Urinary bladder (tissue), 3 donors: ENCODE measurements at regions not wholly inside any gene's neighbourhood (a gene's known extent, or its start where the extent isn't known, plus 50 kb on each side); places are given as distances from the start of the nearest gene placed in this dataset.
A peak's percentile ranks its signal among the peaks of the same experiment; 100 is the strongest.
"Not testable (repeated sequence)": the region's sequence is repeated elsewhere in the genome, so short reads cannot be mapped to it uniquely, and the experiment has no call there.

ENCODE experiments used
- DNase-seq: peaks from one replicate; pipeline ENCODE4 v3.0.0-alpha.2; 2015; ENCODE audit errors: extremely low spot score
- H3K27ac ChIP-seq: one replicate; pipeline ENCODE4 v1.5.1; 2013; ENCODE audit warnings: low read depth, mild to moderate bottlenecking, moderate library complexity
- H3K36me3 ChIP-seq: one replicate; pipeline ENCODE4 v1.6.1; 2013; ENCODE audit warnings: mild to moderate bottlenecking, moderate library complexity; ENCODE audit not compliant: insufficient read depth
- H3K4me1 ChIP-seq: one replicate; pipeline ENCODE4 v1.6.1; 2013; ENCODE audit warnings: mild to moderate bottlenecking, moderate library complexity; ENCODE audit not compliant: insufficient read depth
- H3K4me3 ChIP-seq: one replicate; pipeline ENCODE4 v1.5.1; 2013; ENCODE audit warnings: low read depth, low read length
- WGBS: extraction: QIAGEN DNeasy Blood & Tissue Kit; methylation state at CpG from one replicate; pipeline ENCODE4 v1.1.7; 2013; 5-methylcytosine and 5-hydroxymethylcytosine counted together
- donor health status: healthy with polysubstance abuse.
- donor health status: healthy.

DNA sequence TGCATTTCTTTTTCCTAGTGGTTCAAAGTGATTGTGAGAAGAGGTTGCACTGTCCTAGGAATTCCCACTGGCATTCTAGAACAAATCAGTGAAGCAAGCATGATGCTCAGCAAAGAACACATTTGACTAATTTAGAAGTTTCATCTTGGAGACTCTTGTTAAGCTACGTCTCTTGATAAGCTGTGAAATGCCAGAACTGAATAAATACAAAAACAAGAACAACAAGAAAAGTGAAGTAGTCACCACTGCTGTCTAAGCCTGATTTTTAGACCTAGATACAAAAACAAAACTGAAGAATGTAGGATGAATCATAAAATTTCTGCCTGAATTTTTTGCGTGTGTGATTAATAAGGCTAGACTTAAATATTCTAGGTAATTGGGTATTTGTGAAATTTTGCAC lies 1162.4 kb downstream of the TUSC7 start:
- no peaks in the 10 kb centered on the region for H3K36me3 ChIP-seq
- 83% methylated on average over 2 of the region's 2 CpGs for WGBS
- H3K27ac ChIP-seq = no peak overlapping the region
- no peak for DNase-seq
- H3K4me3 ChIP-seq = no peak overlapping the region
- H3K4me1 ChIP-seq = no peaks in the 10 kb centered on the region

DNA sequence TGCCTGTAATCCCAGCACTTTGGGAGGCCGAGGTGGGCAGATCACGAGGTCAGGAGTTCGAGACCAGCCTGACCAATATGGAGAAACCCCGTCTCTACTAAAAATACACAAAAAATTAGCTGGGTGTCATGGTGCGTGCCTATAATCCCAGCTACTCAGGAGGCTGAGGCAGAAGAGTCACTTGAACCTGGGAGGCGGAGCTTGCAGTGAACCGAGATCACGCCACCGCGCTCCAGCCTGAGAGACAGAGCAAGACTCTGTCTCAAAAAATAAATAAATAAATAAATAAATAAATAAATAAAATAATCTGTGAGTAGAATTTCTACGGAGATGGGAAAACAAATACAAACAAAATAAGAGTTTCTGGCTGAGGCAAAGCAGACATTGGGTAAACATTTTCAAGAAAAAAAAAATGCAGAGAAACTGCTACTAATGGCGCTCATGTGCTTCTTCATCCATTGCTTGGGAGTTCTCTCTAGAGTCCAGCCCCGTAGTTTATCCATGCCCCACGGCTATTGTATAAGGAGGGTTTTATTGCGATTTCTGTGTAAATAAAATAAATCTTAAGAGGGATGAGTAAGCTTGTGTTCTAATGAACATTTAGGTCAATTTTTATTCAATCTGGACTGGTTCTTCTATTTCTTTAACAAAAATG lies 1161.9 kb downstream of the IGSF11 start:
- H3K4me1 ChIP-seq, H3K36me3 ChIP-seq, H3K27ac ChIP-seq, DNase-seq, H3K4me3 ChIP-seq: not testable (repeated sequence)
- WGBS = 72% methylated on average over 15 of the region's 15 CpGs

DNA sequence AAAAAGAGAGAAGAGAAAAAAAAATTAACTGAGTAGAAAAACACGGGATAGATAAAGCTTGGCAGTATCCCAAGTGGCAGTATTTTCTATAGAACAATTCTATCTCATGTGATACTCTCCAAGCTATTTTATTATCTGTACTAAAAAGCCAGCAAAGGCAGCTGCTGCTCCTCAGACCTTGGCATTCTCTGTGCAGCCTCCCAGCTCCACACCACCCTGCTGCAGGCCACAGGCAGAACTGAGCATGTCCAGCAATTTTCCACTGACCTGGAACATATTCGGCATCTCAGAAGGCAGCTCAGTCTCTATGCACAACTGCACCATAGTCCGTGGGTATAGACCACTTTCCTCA lies 1161.4 kb downstream of the IGSF11 start:
- Histone ChIP-seq H3K4me1 (no peaks in the 10 kb centered on the region), H3K4me3 (no peak overlapping the region), H3K27ac (no peak overlapping the region), H3K36me3 (no peaks in the 10 kb centered on the region)
- WGBS = 20% methylated on average over 3 of the region's 3 CpGs
- peak; percentile 81 for DNase-seq

DNA sequence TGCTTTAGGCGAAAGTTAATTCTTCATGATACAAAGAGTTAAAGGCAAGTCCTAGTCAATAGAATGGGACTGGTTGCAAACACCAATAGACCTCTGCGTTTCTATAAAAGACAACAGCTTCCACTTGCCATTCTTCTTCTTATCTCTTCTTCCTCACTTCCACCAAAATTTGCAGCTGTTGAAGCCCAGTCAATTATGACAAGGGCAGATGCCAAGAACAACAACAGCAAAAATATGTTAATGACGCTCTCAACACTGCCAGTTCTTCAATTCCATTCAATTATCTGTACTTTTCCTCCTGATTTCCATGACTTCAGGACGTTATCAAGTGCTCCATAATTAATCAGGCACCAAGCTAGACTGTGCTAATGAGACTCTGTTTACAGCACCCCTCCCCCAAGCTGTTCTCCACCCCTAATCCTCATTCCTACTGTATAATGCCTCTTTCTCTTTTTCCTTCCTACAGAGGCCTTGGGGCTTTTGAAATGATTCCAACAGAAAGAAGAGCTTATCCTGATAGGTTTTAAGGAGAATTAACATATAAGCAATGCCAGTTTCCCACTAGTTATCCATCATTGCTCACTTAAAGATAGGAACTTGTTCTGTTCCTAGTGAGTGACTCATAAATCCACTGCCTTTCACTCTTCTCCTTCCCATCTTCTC lies 1160.5 kb downstream of the IGSF11 start:
- no peaks in the 10 kb centered on the region for H3K36me3 ChIP-seq
- WGBS = 72% methylated on average over 4 of the region's 4 CpGs
- H3K4me1 ChIP-seq = no peaks in the 10 kb centered on the region
- H3K27ac ChIP-seq = no peak overlapping the region
- DNase-seq = no peak
- no peak overlapping the region for H3K4me3 ChIP-seq

DNA sequence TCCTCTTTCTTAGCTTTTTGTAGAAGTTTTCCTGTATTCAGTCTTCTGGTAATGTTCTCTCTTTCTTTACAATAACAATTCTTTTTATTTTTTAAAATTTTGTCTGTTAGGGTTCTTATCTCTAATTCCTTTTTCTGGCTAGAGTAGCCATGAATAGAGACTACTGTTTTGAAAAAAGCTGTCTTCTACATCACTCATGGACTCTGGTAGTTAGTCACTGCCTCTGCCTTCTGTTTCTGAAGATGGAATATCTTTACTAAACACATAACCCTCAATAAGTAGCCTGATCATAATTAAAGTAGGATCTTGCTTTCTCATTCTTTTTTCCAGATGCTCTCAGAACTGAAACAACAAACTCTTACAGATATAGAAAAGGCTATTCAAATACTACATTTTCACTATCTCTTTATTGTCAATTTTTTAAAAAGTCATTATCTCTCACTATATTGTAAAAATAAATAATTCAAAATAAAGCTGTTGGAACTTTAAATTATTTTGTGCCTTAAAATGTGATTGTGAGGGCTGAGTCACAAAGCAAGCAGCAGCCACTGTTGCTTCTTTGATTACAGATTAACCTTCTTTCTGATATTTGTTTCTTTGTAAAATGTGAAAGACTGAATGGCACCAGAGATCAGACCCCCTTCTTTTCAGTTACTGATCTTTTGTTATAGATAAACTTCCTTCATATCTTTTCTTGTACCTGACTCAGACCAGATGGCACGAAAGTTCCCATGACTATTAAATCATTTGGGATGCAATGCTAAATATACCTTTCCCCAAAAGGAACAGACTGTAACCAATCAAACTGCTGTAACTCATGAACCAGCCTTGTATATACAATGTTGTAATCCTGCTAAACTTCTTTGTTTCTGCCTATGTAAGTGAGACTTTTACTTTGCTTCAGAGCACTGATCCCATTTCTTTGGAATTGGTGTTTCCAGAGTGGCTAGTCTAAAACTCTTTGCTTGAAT lies 1159.5 kb downstream of the IGSF11 start:
- no peak overlapping the region for H3K4me3 ChIP-seq
- WGBS = 87% methylated on average over 1 of the region's 1 CpG
- no peaks in the 10 kb centered on the region for H3K4me1 ChIP-seq
- no peak overlapping the region for H3K27ac ChIP-seq
- H3K36me3 ChIP-seq = no peaks in the 10 kb centered on the region
- DNase-seq = no peak

DNA sequence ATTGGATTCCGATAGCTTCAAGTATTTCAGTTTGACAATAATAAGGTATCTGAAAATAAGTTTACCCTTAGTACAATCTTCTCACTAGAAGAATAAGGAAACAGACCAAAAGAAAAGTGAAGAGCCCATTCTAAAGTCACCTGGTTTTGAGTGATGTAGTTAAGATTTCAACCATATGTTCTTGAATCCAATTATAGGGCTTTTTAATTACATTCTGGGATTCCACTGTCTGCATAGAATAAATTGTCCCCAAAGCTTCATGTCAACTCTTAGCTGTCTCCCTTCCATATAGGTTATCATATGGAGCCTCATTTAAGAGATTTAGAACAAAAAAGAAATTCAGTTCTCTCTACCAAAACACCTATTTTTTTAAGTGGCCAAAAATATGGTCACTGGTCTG lies 1158.8 kb downstream of the IGSF11 start:
- no peak overlapping the region for H3K4me3 ChIP-seq
- no peaks in the 10 kb centered on the region for H3K4me1 ChIP-seq
- H3K36me3 ChIP-seq = no peaks in the 10 kb centered on the region
- WGBS = 88% methylated on average over 1 of the region's 1 CpG
- DNase-seq = no peak
- H3K27ac ChIP-seq = no peak overlapping the region

DNA sequence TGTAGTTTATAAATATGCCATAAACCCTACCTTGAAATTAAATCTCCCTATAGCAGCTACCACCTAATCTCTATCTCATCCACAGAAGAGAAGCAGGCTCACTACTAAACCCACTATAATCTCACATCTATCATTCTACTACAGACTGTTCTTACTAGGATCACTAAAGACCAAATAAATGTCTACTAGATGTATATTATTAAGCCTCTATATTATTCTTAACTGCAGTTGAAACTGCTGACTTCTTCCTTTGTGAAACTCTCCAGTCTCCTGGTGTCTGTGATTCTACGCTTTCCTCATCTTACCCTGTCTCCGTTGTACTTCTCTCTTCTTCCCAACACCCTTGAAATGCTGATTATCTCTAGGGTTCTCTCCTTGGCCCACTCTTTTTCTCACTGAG lies 1154.0 kb downstream of the IGSF11 start:
- Histone ChIP-seq H3K4me3 (no peak overlapping the region), H3K27ac (no peak overlapping the region), H3K4me1 (no peaks in the 10 kb centered on the region), H3K36me3 (no peaks in the 10 kb centered on the region)
- WGBS = 68% methylated on average over 2 of the region's 2 CpGs
- DNase-seq = no peak

DNA sequence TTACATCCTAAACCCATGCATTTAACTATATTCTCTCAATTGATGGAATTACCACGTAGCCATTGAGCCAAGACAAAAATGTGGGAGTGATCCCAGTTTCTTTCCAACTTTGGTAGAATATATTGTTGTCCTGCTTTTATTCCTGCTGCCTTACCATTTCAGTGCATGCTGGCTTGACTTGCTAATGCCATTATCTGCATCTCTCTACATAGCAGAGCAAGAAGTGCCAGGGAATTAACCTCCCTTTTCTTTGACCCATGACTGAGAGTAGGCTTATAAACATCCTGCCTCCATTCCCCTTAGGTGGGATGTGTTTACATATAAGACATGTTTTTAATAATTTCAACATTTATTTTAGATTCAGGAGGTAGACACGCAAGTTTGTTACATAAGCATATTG lies 1153.4 kb downstream of the IGSF11 start:
- WGBS = 84% methylated on average over 2 of the region's 2 CpGs
- no peak overlapping the region for H3K27ac ChIP-seq
- H3K36me3 ChIP-seq = no peaks in the 10 kb centered on the region
- DNase-seq = no peak
- H3K4me1 ChIP-seq = no peaks in the 10 kb centered on the region
- H3K4me3 ChIP-seq = no peak overlapping the region

DNA sequence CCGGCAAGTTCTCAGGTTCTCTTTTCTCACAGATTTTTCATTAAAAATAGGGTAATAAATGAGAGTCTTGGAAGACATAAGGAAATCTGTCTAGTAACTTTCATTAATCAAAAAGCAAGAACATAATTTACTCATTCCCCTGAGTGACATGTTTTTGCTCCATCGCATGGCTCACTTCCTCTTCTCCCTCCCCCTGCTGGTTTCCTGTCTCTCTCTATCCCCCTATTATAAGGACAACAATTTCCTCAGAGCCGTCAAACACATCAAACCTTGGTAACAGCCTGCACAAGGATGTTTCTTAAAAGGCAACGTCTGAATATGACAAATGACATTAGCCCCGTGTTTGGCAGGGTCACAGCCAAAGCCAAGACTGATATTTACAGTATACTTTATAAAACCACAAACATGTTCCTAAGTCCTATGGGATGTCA lies 1149.6 kb downstream of the IGSF11 start:
- H3K4me3 ChIP-seq = no peak overlapping the region
- WGBS = 43% methylated on average over 5 of the region's 5 CpGs
- no peak for DNase-seq
- H3K27ac ChIP-seq = no peak overlapping the region
- H3K36me3 ChIP-seq = no peaks in the 10 kb centered on the region
- H3K4me1 ChIP-seq = no peaks in the 10 kb centered on the region

DNA sequence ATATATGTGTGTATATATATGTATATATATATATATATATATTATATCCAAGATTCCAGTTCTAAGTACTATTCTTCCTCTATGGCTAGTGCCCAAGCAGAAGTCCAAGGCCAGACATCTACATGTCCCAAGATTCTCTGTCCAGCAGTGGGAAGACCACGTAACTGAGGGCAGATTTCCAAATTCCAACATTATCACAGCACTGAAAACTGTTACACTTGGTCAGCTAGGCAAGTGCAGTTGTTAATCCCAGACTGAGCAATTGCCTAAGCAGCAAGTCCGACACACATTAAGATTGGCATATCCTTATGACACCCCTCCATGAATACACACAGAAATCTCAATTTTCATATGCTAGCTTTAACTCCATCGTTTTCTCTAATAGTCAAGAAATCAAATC lies 1148.5 kb downstream of the IGSF11 start:
- Histone ChIP-seq H3K27ac (no peak overlapping the region), H3K4me3 (no peak overlapping the region), H3K4me1 (no peaks in the 10 kb centered on the region), H3K36me3 (no peaks in the 10 kb centered on the region)
- no peak for DNase-seq
- 81% methylated on average over 3 of the region's 3 CpGs for WGBS

DNA sequence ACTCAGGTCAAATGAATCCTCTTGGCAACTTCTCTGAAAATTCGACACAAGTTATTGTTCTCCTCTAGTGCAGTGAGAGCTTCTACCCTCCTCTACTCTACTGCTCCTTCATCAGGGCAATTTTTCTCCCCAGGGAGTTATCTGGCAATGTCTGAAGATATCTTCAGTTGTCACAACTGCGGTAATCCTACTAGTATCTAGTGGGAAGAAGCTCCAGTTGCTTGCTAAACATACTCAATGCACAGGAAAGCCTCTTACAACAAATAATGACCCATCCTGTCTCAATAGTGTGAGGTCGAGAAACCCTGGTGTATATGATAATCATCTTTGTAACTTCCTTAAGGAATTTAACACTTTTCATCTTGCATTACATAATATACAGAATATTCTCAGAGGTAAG lies 1147.6 kb downstream of the IGSF11 start:
- no peak overlapping the region for H3K27ac ChIP-seq
- no peak for DNase-seq
- no peaks in the 10 kb centered on the region for H3K36me3 ChIP-seq
- no peaks in the 10 kb centered on the region for H3K4me1 ChIP-seq
- H3K4me3 ChIP-seq = no peak overlapping the region
- WGBS = 92% methylated on average over 3 of the region's 3 CpGs

DNA sequence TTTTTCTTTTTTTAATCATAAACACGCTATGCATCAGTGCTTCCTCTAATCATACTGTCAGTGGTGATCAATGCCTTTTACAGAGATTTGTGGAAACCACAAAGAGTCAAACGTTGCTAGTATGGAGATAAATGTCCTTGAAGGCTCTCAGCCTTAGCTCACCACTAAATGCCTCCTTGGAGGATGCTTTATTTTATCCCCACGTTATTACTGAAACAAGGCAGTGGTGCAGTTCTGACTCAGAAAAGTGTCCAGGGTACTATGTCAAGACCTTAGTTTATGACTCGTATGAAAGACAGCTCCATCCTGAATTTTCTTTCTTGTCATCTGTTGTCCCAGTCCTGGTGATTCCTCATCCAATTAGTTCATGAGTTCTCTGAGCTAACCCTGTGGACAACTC lies 1146.7 kb downstream of the IGSF11 start:
- H3K27ac ChIP-seq = no peak overlapping the region
- H3K36me3 ChIP-seq = no peaks in the 10 kb centered on the region
- no peak for DNase-seq
- H3K4me1 ChIP-seq = no peaks in the 10 kb centered on the region
- no peak overlapping the region for H3K4me3 ChIP-seq
- WGBS = 56% methylated on average over 4 of the region's 4 CpGs

DNA sequence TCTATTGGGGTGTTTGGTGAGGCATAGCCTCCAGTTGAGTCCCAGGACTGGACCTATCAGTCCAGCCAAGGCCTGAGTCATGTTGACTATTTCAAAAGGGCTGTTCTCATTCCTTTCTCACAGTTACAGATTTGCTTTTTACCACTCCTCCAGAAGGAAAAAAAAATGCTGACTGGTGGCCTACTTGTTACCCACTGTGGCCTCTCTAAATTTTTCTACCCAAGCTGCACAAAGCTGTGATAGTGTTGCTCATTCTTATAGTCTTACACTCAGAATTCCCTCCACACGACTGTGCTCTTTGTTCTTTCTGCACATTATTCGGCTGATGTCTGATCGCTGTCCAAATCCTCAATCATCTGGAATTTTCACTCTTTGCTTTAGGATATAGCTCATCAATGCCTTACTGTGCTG lies 1142.2 kb downstream of the IGSF11 start:
- Histone ChIP-seq H3K4me3 (no peak overlapping the region), H3K27ac (no peak overlapping the region)
- WGBS = 81% methylated on average over 3 of the region's 3 CpGs

DNA sequence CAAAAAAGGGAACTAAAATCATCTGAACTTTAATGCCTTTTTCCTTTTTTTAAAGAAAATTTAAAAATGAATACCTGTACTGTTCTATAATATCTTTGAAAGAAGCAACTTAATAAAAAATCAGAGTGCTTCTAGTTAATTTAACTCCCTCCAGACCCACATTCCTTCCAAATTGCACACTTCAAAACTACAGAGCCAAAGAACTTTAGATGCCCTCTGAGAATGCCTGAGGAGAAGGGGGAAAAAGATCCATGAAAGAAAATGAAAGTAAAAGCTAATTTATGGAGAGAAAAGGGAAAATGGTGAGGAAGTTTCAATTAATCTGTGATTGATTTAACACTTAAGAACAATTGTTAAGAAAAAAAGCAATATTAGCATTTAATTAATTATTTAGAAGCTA lies 1141.6 kb downstream of the IGSF11 start:
- no peak for DNase-seq
- Histone ChIP-seq H3K4me3 (no peak overlapping the region), H3K27ac (no peak overlapping the region), H3K36me3 (no peaks in the 10 kb centered on the region), H3K4me1 (no peaks in the 10 kb centered on the region)

More for the DNA sequence above, 1142.2 kb downstream of the IGSF11 start:
- Histone ChIP-seq H3K36me3 (no peaks in the 10 kb centered on the region), H3K4me1 (no peaks in the 10 kb centered on the region)
- no peak for DNase-seq
